Neuronal stem cell (in vitro differentiated cells): ENCODE measurements at regions not wholly inside any gene's neighbourhood (a gene's known extent, or its start where the extent isn't known, plus 50 kb on each side); places are given as distances from the start of the nearest gene placed in this dataset.
"Not testable (repeated sequence)": the region's sequence is repeated elsewhere in the genome, so short reads cannot be mapped to it uniquely, and the experiment has no call there.

ENCODE experiments used
- DNase-seq: peaks from one replicate; pipeline ENCODE4 v3.0.0-alpha.2; 2013; ENCODE audit warnings: low spot score
- H2AFZ ChIP-seq: one replicate; pipeline ENCODE4 v1.6.1; 2013; ENCODE audit warnings: mild to moderate bottlenecking, low read length, inconsistent platforms
- H2AK5ac ChIP-seq: 2 replicates; pipeline ENCODE4 v1.6.1; 2013; ENCODE audit warnings: low read depth, mild to moderate bottlenecking, inconsistent platforms, low read length, moderate library complexity, mixed read lengths
- H2BK120ac ChIP-seq: 2 replicates; pipeline ENCODE4 v1.6.1; 2013; ENCODE audit warnings: low read depth, mild to moderate bottlenecking, inconsistent platforms, low read length, moderate library complexity, mixed read lengths
- H2BK12ac ChIP-seq: one replicate; pipeline ENCODE4 v1.6.1; 2013; ENCODE audit warnings: low read length, inconsistent platforms
- H2BK15ac ChIP-seq: 2 replicates; pipeline ENCODE4 v1.6.1; 2013; ENCODE audit warnings: mild to moderate bottlenecking, low read length, inconsistent platforms, mixed read lengths
- H2BK5ac ChIP-seq: one replicate; pipeline ENCODE4 v1.6.1; 2013; ENCODE audit warnings: inconsistent platforms, mild to moderate bottlenecking, low read length, moderate library complexity
- H3K14ac ChIP-seq: one replicate; pipeline ENCODE4 v1.6.1; 2013; ENCODE audit warnings: low read length, inconsistent platforms
- H3K18ac ChIP-seq: 2 replicates; pipeline ENCODE4 v1.6.1; 2013; ENCODE audit warnings: low read length, inconsistent platforms
- H3K23ac ChIP-seq: 2 replicates; pipeline ENCODE4 v1.6.1; 2013; ENCODE audit warnings: low read depth, mild to moderate bottlenecking, mixed read lengths, low read length, inconsistent platforms; ENCODE audit not compliant: poor library complexity
- H3K27ac ChIP-seq: replicated peaks from 3 replicates; pipeline ENCODE4 v1.5.1; 2013; ENCODE audit warnings: low read length, inconsistent platforms
- H3K27me3 ChIP-seq, 3 experiments: 2 replicates each; pipeline ENCODE4 v1.6.1; 2013; ENCODE audit warnings: low read length in 3 of 3, mild to moderate bottlenecking in 2 of 3, inconsistent platforms in 1 of 3, low read depth in 1 of 3, mixed read lengths in 1 of 3, moderate library complexity in 1 of 3; ENCODE audit not compliant: control insufficient read depth in 3 of 3, insufficient read depth in 3 of 3
- H3K36me3 ChIP-seq, 2 donors: replicated peaks in 1 of 2; 2 replicates each; pipeline ENCODE4 v1.6.1; 2013; ENCODE audit warnings: low read length in 2 of 2; ENCODE audit not compliant: control insufficient read depth in 2 of 2, insufficient read depth in 2 of 2
- H3K4ac ChIP-seq: 2 replicates; pipeline ENCODE4 v1.6.1; 2013; ENCODE audit warnings: inconsistent platforms, mild to moderate bottlenecking, low read length, moderate library complexity
- H3K4me1 ChIP-seq, 2 donors: 1 replicate in 1 of 2; 2 replicates in 1 of 2; pipeline ENCODE4 v1.6.1; 2013; ENCODE audit warnings: low read length in 2 of 2, low read depth in 1 of 2; ENCODE audit not compliant: control insufficient read depth in 2 of 2, insufficient read depth in 1 of 2
- H3K4me2 ChIP-seq: one replicate; pipeline ENCODE4 v1.6.1; 2013; ENCODE audit warnings: mild to moderate bottlenecking, low read length, inconsistent platforms; ENCODE audit not compliant: insufficient read depth, poor library complexity, severe bottlenecking
- H3K4me3 ChIP-seq, 2 donors: 2 replicates each; pipeline ENCODE4 v1.5.1; 2013; ENCODE audit warnings: low read length in 2 of 2, mild to moderate bottlenecking in 2 of 2, inconsistent platforms in 1 of 2, moderate library complexity in 1 of 2
- H3K79me1 ChIP-seq: one replicate; pipeline ENCODE4 v1.6.1; 2013; ENCODE audit warnings: low read depth, mild to moderate bottlenecking, inconsistent platforms, low read length, moderate library complexity
- H3K9ac ChIP-seq: one replicate; pipeline ENCODE4 v1.6.1; 2013; ENCODE audit warnings: mild to moderate bottlenecking, low read depth, low read length, inconsistent platforms; ENCODE audit not compliant: poor library complexity
- H3K9me3 ChIP-seq, 2 donors: replicated peaks in 1 of 2; 2 replicates each; pipeline versions ENCODE3 to v1.6.1; 2013; ENCODE audit warnings: low read length in 2 of 2, mild to moderate bottlenecking in 2 of 2, inconsistent platforms in 1 of 2, low read depth in 1 of 2, mixed read lengths in 1 of 2, moderate library complexity in 1 of 2; ENCODE audit not compliant: control insufficient read depth in 2 of 2, insufficient read depth in 1 of 2
- H4K8ac ChIP-seq: one replicate; pipeline ENCODE4 v1.6.1; 2013; ENCODE audit warnings: low read depth, mild to moderate bottlenecking, inconsistent platforms, low read length, moderate library complexity
- H4K91ac ChIP-seq: one replicate; pipeline ENCODE4 v1.6.1; 2013; ENCODE audit warnings: low read length, low read depth, mild to moderate bottlenecking, inconsistent platforms; ENCODE audit not compliant: poor library complexity
- WGBS, 2 donors: extraction: QIAGEN DNeasy Blood & Tissue Kit; methylation state at CpG; one replicate each; pipeline ENCODE4 v1.1.7; 2013; ENCODE audit warnings: missing lambda C conversion rate in 2 of 2, mixed read lengths in 1 of 2; ENCODE audit not compliant: insufficient read length in 2 of 2, insufficient replicate concordance in 1 of 2; ENCODE audit errors: extremely low coverage in 2 of 2; 5-methylcytosine and 5-hydroxymethylcytosine counted together

DNA sequence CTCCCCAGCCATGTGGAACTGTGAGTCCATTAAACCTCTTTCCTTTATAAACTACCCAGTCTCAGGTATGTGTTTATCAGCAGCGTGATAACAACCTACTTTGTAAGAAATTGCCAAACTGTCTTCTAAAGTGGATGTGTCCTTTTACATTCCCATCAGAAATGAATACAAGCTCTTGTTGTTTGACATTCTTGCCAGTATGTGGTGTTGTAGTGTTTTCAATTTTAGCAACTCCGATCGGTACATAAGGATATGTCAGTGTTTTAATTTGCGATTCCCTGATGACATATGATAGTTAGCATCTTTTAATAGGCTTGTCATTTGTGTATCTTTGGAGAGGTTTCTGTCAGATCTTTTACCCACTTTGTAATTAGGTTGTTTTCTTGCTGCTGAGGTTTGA lies 1156.3 kb upstream of the CRIM1 start:
- Histone ChIP-seq H2AFZ (no peak overlapping the region), H3K18ac (no peak overlapping the region), H3K9ac (no peak overlapping the region), H4K91ac (no peak overlapping the region), H2BK5ac (no peak overlapping the region), H4K8ac (no peak overlapping the region), H2BK12ac (no peak overlapping the region), H2AK5ac (no peak overlapping the region), H3K36me3 (no peaks in the 10 kb centered on the region), H3K9me3 (no peaks in the 10 kb centered on the region), H3K4me3 (no peak overlapping the region), H3K27me3 (no peaks in the 10 kb centered on the region), H3K79me1 (no peaks in the 10 kb centered on the region), H3K4me1 (no peaks in the 10 kb centered on the region), H3K4ac (no peak overlapping the region), H2BK15ac (no peak overlapping the region), H3K4me2 (no peak overlapping the region), H3K14ac (no peak overlapping the region), H3K23ac (no peak overlapping the region), H3K27ac (no peak overlapping the region), H2BK120ac (no peak overlapping the region)
- WGBS, 2 donors, result no CpG with 5 or more reads among the region's 4 CpGs
- no peak for DNase-seq

DNA sequence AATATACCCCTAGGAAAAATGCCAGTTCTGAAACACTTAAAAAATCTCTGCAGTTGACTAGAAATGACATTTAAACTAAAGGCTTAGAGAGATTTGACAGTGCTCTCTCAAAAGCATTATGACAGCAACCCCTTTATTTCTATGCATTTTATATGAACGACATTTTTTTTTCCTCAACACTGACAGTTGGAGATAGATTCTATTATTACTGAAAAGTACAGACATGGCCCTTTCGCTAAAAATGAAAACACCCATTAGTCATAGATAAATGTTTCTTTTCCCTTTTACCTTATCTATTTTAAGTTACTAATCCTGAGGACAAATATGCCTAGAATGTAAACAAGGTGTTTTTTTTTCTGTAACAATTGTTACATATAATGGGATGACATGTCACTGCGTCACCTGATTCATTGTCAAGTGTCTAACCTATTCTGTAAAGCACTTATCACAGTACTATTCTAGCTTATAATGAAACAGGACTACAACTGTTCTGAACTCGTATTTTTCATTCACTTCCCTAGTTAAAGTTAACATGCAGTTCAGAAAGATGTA lies 1169.6 kb upstream of the CRIM1 start:
- no CpG with 5 or more reads among the region's 4 CpGs for WGBS, 2 donors
- no peak overlapping the region for H2BK5ac ChIP-seq
- no peak overlapping the region for H3K14ac ChIP-seq
- no peaks in the 10 kb centered on the region for H3K27me3 ChIP-seq
- H3K9ac ChIP-seq, result no peak overlapping the region
- no peaks in the 10 kb centered on the region for H3K9me3 ChIP-seq
- no peak overlapping the region for H3K4me2 ChIP-seq
- no peak overlapping the region for H3K23ac ChIP-seq
- no peak overlapping the region for H3K4ac ChIP-seq
- H4K8ac ChIP-seq, result no peak overlapping the region
- H2BK15ac ChIP-seq, result no peak overlapping the region
- no peaks in the 10 kb centered on the region for H3K79me1 ChIP-seq
- no peak overlapping the region for H3K27ac ChIP-seq
- H2BK120ac ChIP-seq, result no peak overlapping the region
- no peak overlapping the region for H3K4me3 ChIP-seq
- no peak overlapping the region for H2BK12ac ChIP-seq
- no peak overlapping the region for H2AFZ ChIP-seq
- H3K36me3 ChIP-seq, result no peaks in the 10 kb centered on the region
- no peak overlapping the region for H3K18ac ChIP-seq
- H3K4me1 ChIP-seq, result no peaks in the 10 kb centered on the region
- H4K91ac ChIP-seq, result no peak overlapping the region
- no peak overlapping the region for H2AK5ac ChIP-seq
- DNase-seq, result no peak

DNA sequence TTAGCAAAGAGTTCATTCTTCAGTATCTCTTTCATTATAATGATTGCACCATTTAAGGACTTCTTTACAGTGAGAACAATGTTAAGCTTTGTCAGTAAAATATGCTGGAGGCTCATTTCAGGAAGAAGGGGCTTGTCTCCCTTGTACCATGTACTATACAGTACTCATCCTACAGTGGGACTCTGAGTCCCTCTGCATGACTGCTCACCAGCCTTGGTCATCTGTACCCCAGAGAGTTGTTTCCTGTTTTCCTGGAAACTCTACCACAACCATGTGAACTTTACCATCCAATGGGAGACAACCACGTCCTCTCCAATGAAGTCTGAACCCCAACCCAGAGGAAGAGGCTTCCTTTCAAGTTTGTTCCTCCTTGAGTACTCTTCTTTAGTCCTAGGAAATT lies 1171.1 kb upstream of the CRIM1 start:
- H4K91ac ChIP-seq, result no peak overlapping the region
- H3K4me1 ChIP-seq, result no peaks in the 10 kb centered on the region
- H3K4me2 ChIP-seq, result no peak overlapping the region
- no peak overlapping the region for H2AK5ac ChIP-seq
- H2AFZ ChIP-seq, result peak overlapping the region; percentile 59
- H3K79me1 ChIP-seq, result no peaks in the 10 kb centered on the region
- H2BK12ac ChIP-seq, result no peak overlapping the region
- H3K36me3 ChIP-seq, result no peaks in the 10 kb centered on the region
- H2BK5ac ChIP-seq, result no peak overlapping the region
- no peak overlapping the region for H3K4ac ChIP-seq
- H3K18ac ChIP-seq, result no peak overlapping the region
- no peak overlapping the region for H2BK15ac ChIP-seq
- H3K9me3 ChIP-seq, result no peaks in the 10 kb centered on the region
- no peak overlapping the region for H2BK120ac ChIP-seq
- no CpG with 5 or more reads among the region's 1 CpG for WGBS, 2 donors
- H4K8ac ChIP-seq, result no peak overlapping the region
- H3K4me3 ChIP-seq, result no peak overlapping the region
- H3K27me3 ChIP-seq, result no peaks in the 10 kb centered on the region
- no peak overlapping the region for H3K14ac ChIP-seq
- DNase-seq, result no peak
- no peak overlapping the region for H3K27ac ChIP-seq
- H3K23ac ChIP-seq, result no peak overlapping the region
- H3K9ac ChIP-seq, result no peak overlapping the region

DNA sequence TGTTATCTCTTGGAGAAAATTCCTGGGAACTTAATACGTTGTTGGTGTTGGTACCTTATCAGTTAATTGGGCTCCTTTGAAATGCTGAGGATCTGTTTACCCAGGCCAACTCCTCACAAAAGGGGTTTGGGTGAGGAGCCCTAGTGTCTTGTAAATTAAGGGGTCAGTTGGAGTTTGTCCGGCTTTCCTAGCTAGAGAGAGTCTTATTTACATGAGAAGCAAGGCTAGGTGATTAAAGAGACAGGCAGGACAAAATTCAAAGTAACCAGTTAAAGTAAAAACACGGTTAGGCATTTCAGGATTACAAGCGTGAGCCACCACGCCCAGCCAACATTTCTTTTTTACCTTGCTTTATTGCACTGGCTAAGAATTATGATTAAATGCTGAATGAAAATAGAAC lies 1178.9 kb upstream of the CRIM1 start:
- not testable (repeated sequence) for H2BK15ac ChIP-seq

More for the DNA sequence above, 1178.9 kb upstream of the CRIM1 start:
- H3K4ac ChIP-seq, H2BK5ac ChIP-seq, H2BK120ac ChIP-seq, H2AK5ac ChIP-seq, H3K18ac ChIP-seq, H2AFZ ChIP-seq, H3K27me3 ChIP-seq, H4K8ac ChIP-seq, H3K9me3 ChIP-seq, H2BK12ac ChIP-seq, H3K4me1 ChIP-seq, H3K79me1 ChIP-seq, H3K27ac ChIP-seq, H3K23ac ChIP-seq, H3K4me3 ChIP-seq, H3K14ac ChIP-seq, DNase-seq, H4K91ac ChIP-seq, H3K36me3 ChIP-seq, H3K4me2 ChIP-seq, H3K9ac ChIP-seq: not testable (repeated sequence)
- no CpG with 5 or more reads among the region's 5 CpGs for WGBS, 2 donors
